ENCODE measurements at regions not wholly inside any gene's neighbourhood (a gene's known extent, or its start where the extent isn't known, plus 50 kb on each side); places are given as distances from the start of the nearest gene placed in this dataset.
"Not testable (repeated sequence)": the region's sequence is repeated elsewhere in the genome, so short reads cannot be mapped to it uniquely, and the experiment has no call there.

DNA sequence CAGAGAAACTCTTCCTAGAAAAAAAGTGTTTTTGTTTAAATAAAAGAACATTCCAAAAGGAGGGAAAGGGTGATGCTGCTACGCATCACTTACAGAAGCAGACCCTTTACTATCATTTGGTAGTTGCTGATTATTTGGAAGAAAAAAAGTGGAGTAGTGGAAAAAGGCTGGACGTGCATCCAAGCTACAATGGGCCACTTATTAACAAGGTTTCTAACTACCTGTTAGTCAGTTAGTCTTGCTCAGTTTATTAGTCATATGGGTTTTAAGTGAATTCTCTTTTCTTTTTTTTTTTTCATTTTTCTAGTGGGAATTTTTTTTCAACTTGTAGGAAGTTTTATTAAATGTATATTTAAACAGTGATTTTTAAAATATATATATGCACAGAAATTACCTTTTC lies 866.0 kb downstream of the MCTP2 start:
- DNase-seq, result no peak

DNA sequence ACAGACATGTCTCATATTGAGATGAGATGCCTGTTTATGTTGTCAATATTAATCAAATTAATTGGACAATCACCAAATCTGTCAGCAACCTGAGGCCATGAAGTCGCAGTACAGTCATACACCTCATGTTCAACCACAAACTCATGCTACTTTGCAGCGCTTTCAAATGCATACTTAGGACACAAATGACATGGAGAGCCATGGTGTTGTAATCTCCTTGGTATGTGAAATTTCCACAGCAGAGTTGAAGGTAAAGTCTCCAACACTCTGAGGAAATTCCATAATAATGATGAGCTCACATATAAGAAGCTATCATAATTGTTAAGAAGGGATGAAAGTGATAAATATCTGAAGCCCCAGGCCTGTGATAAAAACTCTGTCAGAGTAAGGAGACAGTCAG lies 873.9 kb downstream of the MCTP2 start:
- DNase-seq, result no peak

DNA sequence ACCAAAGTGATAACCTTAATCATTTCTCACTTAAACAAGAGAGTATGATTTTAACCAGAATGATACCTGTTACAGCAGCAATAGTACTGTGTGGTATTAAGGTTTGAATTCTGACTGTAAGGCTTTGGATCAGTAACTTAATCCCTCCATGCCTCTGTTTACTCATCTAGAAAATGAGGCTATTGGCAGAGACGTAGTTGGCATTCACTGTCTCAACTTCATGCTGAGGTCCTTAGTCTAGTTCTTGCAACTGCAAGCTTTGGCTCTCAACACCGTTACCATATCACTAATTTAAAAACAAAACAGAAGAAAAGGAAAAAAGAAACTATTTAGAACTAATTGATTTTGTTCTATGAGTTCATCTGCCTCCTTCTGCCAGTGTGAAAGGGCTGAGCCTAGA lies 875.4 kb downstream of the MCTP2 start:
- no peak for DNase-seq

DNA sequence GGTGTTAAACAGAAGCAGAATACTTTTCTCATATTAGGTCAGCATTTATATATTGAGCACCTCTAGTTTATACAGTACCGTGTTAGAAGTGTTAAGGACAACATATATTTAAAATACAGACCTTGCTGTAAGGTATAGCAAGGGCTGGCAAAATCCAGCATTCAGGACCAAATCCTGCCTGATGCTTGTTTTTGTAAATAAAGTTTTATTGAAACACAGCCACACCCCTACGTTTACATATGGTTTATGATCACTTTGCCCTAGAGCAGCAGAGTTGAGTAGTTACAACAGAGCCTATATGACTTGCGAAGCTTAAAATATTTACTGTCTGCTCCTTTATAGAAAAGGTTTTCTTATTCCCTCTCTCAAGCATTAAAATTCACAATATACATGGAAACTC lies 877.3 kb downstream of the MCTP2 start:
- DNase-seq, result no peak

DNA sequence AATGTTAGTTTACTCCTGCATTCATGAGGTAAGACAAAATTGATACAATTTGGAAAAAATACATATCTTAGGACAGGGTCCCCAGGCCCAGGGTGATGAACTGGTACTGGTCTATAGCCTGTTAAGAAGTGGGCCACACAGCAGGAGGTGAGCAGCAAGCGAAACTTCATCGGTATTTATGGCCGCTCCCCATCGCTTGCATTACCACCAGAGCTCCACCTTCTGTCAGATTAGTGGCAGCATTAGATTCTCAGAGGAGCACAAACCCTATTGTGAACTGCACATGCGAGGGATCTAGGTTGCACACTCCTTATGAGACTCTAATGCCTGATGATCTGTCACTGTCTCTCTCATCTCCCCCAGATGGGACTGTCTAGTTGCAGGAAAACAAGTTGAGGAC lies 880.6 kb downstream of the MCTP2 start:
- DNase-seq, result no peak

DNA sequence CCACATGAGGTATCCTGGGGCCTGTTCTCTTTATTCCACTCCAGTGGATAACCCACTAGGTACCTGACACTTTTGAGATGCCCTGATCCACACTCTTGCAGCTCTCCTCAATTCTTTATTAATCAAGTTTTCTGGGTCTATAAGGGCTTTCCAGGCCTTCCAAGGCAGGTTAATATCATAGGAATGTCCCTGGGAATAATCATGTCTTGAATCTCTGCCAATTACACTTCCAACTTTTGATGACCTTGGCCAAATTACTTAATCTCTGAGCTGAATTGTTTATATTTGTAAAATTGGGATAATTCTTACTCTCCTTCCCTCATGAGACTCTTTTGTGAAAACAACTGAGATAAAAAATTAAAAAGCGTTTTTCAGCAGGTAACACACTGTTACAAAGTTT lies 881.7 kb downstream of the MCTP2 start:
- DNase-seq, result no peak

DNA sequence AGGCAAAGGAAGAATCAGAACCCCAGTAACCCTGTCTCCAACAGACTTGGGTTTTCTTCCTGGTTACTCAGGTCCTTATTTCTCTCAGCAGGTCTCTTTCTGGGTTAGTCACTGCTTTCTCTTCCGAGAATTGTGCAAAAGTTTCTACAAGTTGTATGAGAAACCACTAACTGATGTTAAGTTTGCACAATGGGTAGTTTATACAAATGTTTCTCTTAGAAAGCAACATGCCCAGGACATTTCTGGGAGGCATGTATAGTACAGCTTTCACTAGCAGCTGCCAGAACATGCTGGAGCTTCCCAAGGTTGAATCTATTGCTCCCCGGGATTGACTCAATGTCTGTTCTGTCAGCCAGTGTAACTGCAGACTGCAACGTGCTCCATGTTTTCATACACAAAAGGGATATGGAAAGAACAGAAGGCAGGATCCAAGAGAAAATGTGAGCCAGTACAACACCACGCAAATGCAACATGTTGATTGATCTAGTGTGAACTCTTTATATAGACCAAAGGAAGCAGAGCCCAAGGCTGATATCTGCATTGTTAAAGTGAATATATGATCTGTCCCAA lies 887.8 kb downstream of the MCTP2 start:
- no peak for DNase-seq

DNA sequence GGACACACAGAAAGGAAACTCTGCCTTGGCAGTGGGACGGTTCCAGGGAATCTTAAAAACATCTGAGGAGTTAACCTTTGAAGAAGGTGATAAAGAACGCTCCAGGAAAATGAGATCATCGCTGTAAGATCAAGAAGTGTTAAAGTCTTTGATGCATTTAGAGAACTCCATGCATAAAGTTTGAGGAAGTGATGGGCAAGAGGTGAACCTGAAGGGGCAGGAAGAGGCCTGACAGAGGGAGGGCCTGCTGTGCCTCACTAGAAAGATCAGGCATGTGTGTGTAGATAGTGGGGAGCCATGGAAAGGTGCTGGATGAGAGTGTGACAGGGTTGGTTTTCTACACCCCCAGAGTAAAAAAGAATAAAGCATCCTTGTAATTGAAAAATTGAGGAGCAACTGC lies 889.2 kb downstream of the MCTP2 start:
- DNase-seq, result no peak

DNA sequence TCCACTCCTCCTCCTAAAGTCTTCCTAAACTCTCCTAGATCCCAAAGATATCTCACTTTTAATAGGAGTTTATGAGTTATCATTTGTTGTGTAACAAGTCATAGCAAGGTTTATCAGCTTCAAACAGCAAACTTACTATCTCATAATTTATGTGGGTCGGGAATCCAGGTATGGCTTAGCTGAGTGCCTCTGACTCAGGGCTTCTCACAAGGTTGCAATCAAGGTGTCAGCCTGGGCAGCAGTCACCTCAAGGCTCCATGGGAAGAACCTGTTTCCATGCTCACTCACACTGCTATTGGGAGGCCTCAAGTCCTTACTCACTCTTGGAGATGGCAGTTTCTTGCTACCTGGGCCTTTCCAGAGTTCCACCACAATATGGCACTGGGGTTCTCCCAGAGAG lies 889.8 kb downstream of the MCTP2 start:
- no peak for DNase-seq

DNA sequence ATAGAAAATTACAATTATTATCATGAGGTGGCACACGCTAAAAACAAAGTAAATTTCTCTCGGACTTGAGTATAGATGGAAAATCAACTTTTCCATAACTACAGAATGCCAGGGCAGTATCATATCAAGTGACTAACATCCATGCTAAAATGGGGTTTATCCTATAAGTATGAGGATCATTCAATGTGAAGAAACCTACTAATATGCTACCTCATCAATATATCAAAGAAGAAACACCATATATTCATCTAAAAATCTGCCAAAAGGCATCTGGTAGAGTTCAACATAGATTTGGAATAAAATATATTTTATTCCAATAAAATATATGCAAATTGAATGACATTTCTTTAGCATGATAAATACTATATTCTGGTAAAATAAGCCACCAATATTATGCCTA lies 894.4 kb downstream of the MCTP2 start:
- DNase-seq, result no peak

DNA sequence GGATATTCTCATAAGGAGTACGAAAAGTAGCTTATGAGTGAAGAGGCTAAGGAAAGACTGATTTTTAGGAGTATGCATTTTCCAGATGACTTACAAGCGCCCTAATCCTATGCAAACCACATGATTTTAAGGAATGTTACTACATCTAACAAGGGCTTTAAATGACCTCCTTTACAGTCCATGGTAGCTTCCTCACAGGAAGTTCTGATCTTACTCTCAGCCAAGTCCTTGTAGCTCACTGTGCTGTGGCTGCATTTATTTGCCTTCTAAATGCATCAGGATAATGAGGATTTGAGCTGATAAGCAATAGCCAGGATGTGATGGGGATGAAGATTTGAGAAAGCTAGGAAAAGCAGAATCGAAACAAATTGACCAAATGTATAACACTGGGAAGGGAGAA lies 896.0 kb downstream of the MCTP2 start:
- no peak for DNase-seq

DNA sequence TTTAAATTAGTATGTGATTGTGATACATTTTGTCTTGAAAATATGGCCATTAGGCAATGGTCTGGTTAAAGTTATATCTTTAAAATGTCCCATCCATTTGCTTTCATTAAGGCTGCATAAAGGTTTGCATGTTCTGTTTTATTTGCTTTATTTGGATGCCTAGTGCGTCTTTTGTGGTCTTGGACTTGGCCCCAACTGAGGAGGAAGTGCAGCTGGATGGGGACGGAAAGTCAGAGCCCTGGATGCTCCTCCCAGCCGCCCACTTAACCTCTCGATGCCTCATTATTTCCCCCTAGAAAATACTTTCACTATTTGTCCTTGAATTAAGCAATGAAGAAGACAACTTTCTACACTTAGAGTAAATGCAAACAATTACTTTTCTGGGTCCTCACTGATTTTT lies 898.2 kb downstream of the MCTP2 start:
- DNase-seq, result no peak

DNA sequence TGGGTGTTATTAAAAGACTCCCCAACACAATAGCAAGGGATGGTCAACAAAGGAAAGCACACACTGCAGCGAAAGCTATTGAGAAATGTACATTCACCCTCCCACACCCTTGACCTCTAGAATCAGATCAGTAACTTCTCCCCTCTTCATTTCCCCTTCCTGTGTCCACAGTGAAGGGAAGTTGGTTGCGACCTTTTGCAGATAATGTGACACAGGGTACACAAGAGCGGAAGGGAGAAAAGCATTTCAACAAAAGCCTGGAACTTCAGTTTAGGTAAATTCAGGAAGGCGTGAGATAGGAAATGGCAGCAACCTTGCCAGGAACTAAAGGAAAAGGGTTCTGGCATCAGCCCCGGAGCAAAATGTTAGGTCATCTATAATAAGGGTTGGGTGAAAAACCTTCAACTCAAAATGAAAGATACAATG lies 899.8 kb downstream of the MCTP2 start:
- DNase-seq, result no peak

DNA sequence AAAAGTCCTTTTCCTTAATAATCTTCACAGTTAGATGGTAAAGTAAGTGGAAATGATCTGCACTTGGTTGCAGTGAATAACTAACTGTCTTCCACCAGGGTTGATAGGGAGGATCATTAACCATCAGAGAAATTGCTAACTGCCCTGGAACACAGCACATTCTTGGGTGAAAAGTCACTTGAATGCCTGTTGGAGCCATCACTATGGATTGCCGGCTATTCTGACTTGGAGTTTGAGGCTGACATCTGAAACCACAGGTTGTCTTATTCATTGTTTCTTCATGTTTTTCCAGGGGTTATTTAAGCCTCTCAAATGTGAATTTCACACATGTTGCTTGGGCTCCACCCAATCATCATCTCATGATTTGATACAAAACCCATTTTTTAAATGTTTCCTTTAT lies 901.4 kb downstream of the MCTP2 start:
- no peak for DNase-seq

DNA sequence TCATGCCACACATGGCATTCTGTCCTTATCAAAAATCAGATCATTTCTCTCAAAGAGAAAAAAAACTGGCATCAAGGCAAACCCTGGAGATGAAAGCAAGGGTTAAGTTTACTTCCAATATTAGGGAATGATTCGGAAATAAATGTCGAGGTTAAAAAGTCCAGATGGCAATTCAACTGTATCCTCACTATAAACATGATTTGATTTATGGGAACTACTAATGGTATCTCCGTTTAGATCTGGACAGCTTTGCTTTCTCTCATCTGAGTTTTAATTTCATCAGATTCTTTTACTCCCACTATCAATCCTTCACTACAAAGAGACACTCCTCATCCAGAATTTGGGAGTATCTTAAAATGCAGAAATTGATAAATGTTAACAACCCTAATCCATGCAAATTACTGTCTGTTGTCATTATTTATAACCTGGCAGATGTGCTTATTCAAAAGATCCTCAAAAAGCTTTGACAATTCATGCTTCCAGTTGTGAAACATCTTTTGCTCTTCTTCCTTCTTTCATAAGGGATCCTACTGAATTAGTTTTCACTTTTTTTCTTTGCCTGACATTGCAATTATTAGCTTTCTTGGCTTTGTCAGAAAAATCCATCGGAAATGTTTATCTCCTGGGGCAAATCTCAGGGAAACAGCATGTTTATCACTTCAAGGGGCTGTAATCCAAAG lies 903.2 kb downstream of the MCTP2 start:
- no peak for DNase-seq

DNA sequence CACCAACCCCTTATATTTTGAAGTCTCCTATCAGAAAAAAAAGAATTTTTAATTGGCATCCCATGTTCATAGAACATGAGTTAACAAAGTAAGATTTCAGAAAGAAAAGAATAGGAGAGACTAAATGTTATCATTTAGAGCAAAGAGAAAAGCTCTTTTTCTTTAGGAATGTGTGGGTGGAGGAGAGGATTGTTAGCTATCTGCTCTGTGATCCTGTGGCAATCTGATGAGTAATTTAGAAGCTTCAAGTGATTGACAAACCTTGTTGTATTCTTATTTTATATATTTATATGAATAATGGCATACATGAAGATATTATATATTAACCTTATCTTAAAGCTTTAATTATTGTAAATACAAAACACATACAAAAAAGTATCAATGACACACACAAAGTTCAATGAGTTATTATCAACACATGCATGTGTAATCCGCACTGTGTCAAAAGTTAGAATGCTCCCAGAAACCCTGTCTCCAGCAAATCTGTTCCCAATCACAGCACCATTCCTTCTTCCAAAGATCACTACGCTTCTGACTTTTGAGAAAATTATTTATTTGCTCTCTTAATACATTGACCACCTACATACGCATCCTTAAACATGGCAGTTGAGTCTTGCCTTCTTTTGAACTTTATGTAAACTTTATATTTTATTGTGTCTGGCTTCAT lies 907.4 kb downstream of the MCTP2 start:
- no peak for DNase-seq

DNA sequence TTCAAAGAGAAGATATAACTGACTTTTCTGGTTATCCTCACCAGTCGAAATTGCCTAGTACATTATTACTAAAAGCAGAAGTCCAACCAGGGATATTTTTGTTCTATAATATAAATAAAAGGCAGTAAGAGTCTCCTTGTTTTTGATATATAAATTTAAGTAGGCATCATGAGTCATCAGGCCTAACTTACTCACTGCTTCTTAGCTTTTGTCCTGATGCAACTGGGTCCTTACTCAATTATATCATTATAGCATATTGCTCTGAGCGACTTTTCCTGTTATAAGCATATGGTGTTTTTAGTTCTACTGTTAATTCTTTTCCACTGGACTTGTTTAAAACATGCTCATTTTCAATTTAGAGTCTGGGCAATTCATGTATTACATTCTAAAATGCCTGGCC lies 910.1 kb downstream of the MCTP2 start:
- DNase-seq, result no peak

DNA sequence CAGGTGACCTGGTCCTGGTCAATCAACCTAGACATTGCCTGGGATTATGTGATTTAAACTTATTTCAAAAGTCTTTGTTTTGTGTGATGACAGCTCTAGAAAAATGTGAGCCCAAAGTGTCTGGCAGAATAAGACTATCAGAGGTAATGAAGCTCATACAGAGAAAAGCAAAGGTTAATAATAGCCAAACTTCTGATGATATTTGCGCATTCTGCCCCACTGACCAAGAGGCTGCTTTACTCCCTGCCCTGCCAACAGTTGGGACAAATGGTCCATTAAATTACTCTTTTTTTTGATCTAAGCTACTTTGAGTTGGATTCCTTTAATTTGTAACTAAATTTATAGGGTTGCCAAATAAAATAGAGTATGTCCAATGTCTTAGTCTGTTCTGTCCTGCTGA lies 911.2 kb downstream of the MCTP2 start:
- no peak for DNase-seq

DNA sequence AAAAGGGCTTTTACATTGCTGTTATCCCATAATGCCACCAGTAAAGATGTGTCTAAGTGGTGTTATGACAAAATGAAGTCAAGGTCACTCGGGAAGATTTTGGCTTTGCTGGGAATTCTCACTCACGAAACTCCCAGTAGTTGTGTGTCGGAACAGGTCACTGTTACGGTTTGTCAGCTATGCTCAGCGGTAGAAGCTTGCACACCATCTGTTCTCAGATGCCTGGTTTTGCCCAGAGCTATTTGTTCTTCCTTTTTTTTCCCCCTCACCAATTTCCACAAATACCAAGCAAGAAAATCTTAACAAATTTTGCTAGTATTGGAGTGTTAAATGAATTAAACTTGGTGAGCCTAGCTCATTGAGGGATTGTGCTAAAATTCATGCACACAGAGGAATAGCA lies 915.1 kb downstream of the MCTP2 start:
- no peak for DNase-seq

DNA sequence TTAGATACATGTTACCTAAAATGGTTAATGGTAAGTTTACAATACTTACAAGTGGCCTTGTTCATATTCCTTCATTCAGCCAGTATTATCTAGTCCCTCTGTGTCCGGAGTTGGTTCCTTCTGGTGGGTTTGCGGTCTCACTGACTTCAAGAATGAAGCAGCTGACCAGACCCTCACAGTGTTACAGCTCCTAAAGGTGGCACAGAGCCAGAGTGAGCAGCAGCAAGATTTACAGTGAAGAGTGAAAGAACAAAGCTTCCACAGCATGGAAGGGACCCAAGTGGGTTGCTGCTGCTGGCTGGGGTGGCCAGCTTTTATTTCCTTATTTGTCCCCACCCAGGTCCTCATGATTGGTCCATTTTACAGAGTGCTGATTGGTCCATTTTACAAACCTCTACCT lies 916.8 kb downstream of the MCTP2 start:
- no peak for DNase-seq

DNA sequence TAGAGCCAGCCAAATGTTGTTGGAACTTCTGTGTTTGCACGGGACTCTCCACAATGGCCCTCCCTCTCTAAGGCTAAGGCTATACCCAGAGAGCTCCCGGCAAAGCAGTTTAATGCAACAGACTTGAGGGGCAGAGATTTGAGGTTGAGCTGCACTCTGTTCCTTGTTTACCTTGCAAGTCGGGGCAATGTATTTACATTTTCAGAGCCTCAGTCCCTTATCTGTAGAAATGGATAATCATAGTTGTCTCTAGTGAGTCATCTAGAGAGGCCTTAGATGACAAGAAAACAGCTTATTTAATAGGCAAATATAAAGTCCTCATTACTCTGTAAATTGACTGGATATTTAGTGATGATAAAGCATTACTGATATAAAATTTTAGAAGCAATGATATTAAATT lies 917.7 kb downstream of the MCTP2 start:
- no peak for DNase-seq

DNA sequence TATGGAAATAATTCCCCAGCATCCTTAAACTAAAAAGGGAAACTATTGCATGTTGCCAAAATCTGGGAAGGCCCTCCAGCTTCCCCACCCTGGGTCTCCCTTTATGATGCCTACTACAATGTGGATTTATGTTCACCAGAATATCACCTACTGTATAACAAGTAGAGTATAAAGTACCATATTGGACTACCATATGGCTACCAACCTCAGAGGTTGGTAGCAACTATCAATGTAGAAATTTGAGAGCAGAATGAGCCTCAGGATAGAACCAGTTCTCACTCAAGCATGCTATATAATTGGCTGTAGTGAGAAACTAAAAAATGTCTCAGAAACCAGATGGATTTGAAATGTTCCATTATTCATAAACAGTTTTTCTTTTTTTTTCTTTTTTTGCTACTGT lies 918.4 kb downstream of the MCTP2 start:
- no peak for DNase-seq

DNA sequence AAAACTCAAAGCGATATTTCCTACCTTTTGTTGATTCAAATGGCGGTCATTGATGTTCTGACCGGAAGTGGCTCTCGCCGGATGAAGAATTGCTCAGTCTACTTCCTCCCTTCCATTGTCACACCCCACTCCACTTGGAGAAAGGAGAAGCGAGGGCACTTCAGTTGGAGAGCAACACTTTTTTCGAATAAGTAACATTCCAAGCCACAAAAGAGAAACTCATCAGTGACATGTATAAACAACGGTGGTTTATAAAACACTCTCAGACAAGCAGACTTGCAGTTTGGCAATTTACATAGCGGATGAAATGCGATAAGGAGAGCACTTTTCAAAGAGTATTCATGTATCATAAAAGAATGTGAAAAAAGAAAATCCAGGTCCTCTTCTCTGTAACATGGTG lies 919.1 kb downstream of the MCTP2 start:
- DNase-seq, result no peak

DNA sequence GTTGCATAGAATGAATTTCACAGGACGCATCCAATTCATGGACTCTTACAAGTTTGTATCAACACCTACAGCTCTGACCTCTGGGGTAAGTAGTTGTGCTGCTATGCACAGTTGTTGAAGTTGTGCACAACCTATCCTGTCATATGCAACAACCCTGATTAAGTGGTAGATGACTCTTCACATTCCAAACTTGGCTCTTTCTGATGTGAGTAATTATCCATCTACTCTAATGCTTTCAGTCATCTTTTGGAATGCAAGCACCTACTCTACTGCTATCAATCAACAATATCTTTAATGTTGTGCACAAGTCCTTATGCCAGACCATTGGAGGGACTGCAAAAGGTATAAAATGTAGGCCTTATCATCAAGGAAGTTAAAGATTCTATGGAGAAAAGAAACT lies 921.4 kb downstream of the MCTP2 start:
- DNase-seq, result no peak

DNA sequence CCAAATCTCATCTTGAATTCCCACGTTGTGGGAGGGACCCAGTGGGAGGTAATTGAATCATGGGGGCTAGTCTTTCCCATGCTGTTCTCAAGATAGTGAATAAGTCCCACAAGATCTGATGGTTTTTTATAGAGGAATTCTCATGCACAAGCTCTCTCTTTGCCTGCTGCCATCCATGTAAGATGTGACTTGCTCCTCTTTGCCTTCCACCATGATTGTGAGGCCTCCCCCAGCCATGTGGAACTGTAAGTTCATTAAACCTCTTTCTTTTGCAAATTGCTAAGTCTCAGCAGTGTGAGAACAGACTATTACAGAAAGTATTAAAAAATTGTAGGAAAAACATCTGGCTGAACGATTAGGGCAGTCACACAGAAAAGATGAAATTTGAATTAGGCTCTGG lies 921.8 kb downstream of the MCTP2 start:
- DNase-seq, result not testable (repeated sequence)
